ENCODE measurements at regions not wholly inside any gene's neighbourhood (a gene's known extent, or its start where the extent isn't known, plus 50 kb on each side); places are given as distances from the start of the nearest gene placed in this dataset.

DNA sequence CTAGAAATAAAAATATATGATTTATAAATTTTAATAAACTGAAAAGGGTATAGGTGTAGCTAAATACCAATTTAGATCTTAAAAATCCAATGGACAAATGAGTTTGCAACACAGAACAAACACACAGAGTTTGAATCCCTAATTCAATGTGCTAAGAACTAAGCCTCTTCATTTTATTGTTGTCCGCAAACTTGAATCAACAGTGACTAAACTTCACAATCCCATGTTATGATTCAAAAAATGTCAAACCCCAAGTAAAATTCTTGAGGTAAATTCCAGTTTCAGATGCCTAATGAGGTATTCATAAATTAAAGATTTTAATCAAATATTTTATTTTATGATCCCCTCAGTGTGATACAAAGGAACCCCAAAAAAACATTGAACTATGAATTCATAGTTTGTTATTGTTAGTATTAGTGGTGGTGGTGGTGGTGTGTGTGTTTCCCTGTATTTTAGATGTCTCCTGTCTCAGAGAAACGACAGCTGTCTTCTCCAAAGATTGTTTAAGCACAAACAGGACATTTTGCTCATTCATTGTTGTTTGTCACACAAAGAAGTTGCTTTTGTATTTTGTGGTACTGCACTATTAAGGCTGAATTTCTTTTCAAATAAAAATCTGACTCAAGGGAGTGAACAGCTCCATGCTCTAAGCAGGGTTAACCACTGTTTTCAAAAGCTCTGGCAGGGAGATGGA lies 259.8 kb downstream of the OSR1 start:
- TF ChIP-seq, protein P1, sequence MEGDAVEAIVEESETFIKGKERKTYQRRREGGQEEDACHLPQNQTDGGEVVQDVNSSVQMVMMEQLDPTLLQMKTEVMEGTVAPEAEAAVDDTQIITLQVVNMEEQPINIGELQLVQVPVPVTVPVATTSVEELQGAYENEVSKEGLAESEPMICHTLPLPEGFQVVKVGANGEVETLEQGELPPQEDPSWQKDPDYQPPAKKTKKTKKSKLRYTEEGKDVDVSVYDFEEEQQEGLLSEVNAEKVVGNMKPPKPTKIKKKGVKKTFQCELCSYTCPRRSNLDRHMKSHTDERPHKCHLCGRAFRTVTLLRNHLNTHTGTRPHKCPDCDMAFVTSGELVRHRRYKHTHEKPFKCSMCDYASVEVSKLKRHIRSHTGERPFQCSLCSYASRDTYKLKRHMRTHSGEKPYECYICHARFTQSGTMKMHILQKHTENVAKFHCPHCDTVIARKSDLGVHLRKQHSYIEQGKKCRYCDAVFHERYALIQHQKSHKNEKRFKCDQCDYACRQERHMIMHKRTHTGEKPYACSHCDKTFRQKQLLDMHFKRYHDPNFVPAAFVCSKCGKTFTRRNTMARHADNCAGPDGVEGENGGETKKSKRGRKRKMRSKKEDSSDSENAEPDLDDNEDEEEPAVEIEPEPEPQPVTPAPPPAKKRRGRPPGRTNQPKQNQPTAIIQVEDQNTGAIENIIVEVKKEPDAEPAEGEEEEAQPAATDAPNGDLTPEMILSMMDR (IDR thresholded peaks at IDR 0.05) = no peak
- TF ChIP-seq POLR2A (IDR thresholded peaks at IDR 0.05) = no peak
- TF ChIP-seq POLR2AphosphoS5 (IDR thresholded peaks at IDR 0.05; ENCODE audit: insufficient read depth in 1 of 2, low read depth in 1 of 2) = no peak

Data from vagina (tissue), 2 donors.